Ectodermal cell (in vitro differentiated cells): ENCODE measurements at regions not wholly inside any gene's neighbourhood (a gene's known extent, or its start where the extent isn't known, plus 50 kb on each side); places are given as distances from the start of the nearest gene placed in this dataset.

ENCODE experiments used
- H3K27ac ChIP-seq: 2 replicates; pipeline ENCODE4 v1.7.0; 2013; ENCODE audit warnings: mild to moderate bottlenecking, low read depth, low read length; ENCODE audit not compliant: insufficient read depth, poor library complexity, severe bottlenecking
- H3K27me3 ChIP-seq: 2 replicates; pipeline ENCODE4 v1.7.0; 2013; ENCODE audit warnings: mild to moderate bottlenecking, low read length; ENCODE audit not compliant: insufficient read depth, control insufficient read depth, poor library complexity, severe bottlenecking
- H3K36me3 ChIP-seq: one replicate; pipeline ENCODE4 v1.7.0; 2013; ENCODE audit warnings: low read length; ENCODE audit not compliant: control insufficient read depth, insufficient read depth
- H3K4me1 ChIP-seq: one replicate; pipeline ENCODE4 v1.7.0; 2013; ENCODE audit warnings: low read length; ENCODE audit not compliant: control insufficient read depth, insufficient read depth
- H3K4me3 ChIP-seq: 2 replicates; pipeline ENCODE4 v1.7.0; 2013; ENCODE audit warnings: low read depth, low read length, control low read depth; ENCODE audit not compliant: insufficient read depth
- H3K9me3 ChIP-seq: 2 replicates; pipeline ENCODE4 v1.7.0; 2013; ENCODE audit warnings: mild to moderate bottlenecking, low read length, moderate library complexity; ENCODE audit not compliant: control insufficient read depth
- WGBS, 2 experiments: methylation state at CpG; one replicate each; pipeline ENCODE4 v1.1.7; 2013; ENCODE audit warnings: missing lambda C conversion rate in 2 of 2; 5-methylcytosine and 5-hydroxymethylcytosine counted together

DNA sequence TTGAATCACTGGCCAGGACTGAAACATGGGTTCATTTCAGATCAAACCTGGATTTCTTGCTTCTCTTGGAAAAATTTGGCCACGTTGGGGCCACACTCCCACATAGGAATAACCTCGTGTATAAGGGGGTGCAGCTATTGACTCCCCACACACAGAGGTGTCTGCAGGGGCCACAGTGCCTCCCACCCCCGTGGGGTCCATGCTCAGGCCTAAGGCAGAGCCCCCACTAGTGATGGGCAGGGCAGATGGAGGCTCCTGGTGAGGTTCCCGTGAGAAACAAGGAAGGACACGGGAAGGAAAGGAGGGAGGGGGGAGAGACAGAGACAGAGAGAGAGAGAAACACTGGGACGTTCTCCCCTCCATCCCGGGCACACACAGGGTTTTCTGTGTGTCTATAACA, 230.5 kb downstream of the ERMARD start:
- Histone ChIP-seq H3K27me3 (no peaks in the 10 kb centered on the region), H3K4me1 (peaks cover 10% of the 10 kb centered on the region), H3K4me3 (no peak overlapping the region), H3K36me3 (no peaks in the 10 kb centered on the region), H3K27ac (no peak overlapping the region), H3K9me3 (no peaks in the 10 kb centered on the region)
- 91 to 92% methylated on average over 7 of the region's 7 CpGs for WGBS, 2 experiments

DNA sequence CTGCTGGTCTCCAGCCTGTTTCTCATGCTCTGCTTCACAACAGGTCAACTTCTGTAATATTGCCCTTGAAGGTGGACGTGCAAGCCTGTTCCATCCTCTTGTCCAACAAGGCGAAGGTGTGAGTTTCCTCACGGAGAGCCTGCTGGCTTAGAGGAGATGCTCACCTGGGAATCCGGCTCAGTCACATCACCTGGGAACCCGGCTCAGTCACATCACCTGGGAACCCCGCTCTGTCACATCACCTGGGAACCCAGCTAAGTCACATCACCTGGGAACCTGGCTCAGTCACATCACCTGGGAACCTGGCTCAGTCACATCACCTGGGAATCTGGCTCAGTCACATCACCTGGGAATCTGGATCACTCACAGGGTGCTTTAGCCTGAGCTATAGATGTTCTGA, 230.1 kb downstream of the ERMARD start:
- 93 to 96% methylated on average over 6 of the region's 6 CpGs for WGBS, 2 experiments
- H3K4me1 ChIP-seq: peaks cover 10% of the 10 kb centered on the region
- no peak overlapping the region for H3K4me3 ChIP-seq
- H3K27ac ChIP-seq: no peak overlapping the region
- H3K36me3 ChIP-seq: no peaks in the 10 kb centered on the region
- no peaks in the 10 kb centered on the region for H3K9me3 ChIP-seq
- H3K27me3 ChIP-seq: no peaks in the 10 kb centered on the region

DNA sequence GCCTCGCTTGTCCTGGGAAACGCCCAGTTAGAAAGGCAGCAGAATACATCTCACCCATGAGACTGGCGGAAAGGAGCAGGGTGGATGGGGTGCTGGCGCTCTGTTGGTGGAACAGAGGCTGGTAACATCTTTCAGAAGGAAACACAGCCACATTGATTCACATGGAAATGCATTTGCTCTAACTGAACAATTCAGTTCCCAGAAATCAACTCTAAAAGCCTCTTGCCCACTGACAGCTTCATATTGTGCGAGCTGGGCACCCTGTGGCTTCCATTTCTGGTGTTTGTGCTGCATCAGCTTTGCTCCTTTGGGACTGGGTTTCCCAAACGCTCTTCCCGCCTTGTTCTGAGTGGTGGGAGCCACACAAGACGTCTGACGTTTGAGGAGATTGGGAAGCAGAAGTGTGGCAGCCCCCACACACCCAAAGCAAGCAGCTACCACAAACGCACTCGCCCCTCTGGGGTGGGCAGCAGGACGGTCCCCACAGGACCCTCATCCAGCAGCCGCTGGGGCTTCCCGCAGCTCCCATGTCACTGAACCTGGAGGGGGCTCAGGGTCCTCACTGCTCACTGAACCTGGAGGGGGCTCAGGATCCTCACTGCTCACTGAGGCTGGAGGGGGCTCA, 229.5 kb downstream of the ERMARD start:
- no peak overlapping the region for H3K27ac ChIP-seq
- no peak overlapping the region for H3K4me3 ChIP-seq
- 75 to 82% methylated on average over 14 of the region's 14 CpGs for WGBS, 2 experiments
- peaks cover 10% of the 10 kb centered on the region for H3K4me1 ChIP-seq
- H3K36me3 ChIP-seq: no peaks in the 10 kb centered on the region
- H3K9me3 ChIP-seq: no peaks in the 10 kb centered on the region
- no peaks in the 10 kb centered on the region for H3K27me3 ChIP-seq

DNA sequence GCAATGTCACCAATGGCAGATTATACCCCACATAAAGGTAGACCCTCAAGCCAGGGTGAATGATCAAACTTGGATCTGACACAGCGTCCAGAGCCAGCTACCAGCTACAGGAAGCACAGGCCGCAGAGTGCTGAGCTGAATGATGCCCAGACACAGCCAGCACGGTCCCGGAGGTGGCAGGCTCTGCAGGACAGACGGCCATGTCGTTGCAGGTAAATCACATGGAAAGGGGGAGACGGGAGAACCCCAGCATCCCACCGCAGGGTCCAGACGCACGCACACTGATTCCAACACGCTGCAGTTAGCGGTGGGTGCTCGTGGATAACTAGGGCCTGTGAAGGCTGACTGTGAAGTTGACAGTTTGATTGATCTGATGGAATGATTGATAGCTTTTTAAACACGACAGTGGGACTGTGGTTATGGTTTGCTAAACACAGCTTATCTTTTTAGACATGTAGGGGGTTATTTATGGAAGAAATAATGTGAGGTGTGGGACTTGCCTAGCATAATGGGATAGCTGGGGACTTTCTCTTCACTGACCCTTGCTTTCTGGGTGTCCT, 228.5 kb downstream of the ERMARD start:
- no peak overlapping the region for H3K27ac ChIP-seq
- H3K4me1 ChIP-seq: peaks cover 10% of the 10 kb centered on the region
- no peaks in the 10 kb centered on the region for H3K27me3 ChIP-seq
- H3K9me3 ChIP-seq: no peaks in the 10 kb centered on the region
- no peak overlapping the region for H3K4me3 ChIP-seq
- H3K36me3 ChIP-seq: no peaks in the 10 kb centered on the region
- WGBS, 2 experiments: 90% methylated on average over 14 of the region's 14 CpGs

DNA sequence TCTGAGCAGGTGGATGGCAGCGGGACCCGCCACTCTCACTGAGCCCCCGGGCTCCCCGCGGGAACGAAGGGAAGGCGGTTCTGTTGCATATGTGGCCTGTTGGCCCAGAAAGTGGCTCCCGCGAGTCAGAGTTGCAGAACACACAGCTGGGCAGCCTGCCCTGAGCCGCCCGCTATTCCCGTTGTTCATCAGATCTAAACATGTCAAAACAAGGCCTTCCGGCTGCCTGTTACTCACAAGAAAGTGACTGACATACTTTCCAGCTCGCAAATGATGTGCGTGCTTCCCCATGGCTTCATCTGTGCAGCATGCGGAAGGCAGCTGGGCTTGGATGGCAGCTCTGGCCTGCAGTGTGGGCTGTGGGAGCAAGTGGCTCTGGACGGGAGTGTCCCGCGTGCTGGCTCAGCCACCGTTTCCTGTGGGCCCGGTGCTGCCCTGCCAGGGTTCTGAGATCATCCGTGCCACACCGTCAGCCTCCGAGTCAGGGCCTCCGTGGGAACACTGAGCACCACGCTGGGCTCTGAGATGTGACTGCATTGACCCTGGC, 227.3 kb downstream of the ERMARD start:
- H3K4me1 ChIP-seq: peaks cover 10% of the 10 kb centered on the region
- no peaks in the 10 kb centered on the region for H3K36me3 ChIP-seq
- H3K27ac ChIP-seq: no peak overlapping the region
- H3K27me3 ChIP-seq: no peaks in the 10 kb centered on the region
- H3K4me3 ChIP-seq: no peak overlapping the region
- 88 to 90% methylated on average over 26 of the region's 26 CpGs for WGBS, 2 experiments
- no peaks in the 10 kb centered on the region for H3K9me3 ChIP-seq

DNA sequence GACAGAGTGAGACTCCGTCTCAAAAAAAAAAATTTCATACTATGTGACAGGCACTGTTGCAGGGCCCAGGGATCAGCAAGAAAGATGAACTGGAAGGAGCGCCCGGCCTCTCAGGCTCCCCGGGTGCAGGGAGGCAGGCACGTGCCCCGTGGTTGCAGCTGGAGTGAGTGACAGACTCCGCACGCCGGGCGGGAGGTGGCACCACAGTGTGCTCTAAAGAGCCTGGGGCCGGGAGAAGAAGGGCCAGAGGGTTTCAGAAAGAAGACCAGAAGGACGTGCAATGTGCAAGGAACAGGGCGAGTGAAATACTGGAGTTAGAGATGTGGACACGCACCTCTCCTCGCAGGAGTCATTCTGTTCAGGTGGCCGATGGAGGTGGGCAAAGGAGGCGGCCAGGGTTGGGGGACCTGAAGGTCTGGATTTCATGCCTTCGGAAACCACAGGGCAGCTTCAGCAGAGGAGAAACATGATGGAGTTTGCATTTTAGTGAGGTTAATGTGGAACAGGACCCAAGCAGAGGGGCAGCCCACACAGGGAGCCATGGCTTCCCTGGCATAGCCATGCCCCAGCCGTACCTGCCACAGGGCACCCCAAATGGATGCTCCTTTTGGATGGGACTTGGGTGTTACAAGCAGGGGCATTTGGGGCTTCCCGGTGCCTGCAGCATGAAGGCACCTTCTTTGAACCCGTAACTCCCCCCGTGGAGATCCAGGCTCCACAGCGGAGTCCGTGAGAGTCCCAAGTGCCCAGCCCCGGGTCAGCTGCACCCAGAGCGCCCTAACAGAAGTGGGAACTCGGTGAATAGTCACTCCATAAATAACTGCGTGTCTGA, 226.2 kb downstream of the ERMARD start:
- whole genome bisulfite sequencing, 2 experiments: 91% methylated on average over 28 of the region's 28 CpGs
- Histone ChIP-seq H3K36me3 (no peaks in the 10 kb centered on the region), H3K27ac (no peak overlapping the region), H3K4me1 (peaks cover 10% of the 10 kb centered on the region), H3K4me3 (no peak overlapping the region), H3K9me3 (no peaks in the 10 kb centered on the region), H3K27me3 (no peaks in the 10 kb centered on the region)

DNA sequence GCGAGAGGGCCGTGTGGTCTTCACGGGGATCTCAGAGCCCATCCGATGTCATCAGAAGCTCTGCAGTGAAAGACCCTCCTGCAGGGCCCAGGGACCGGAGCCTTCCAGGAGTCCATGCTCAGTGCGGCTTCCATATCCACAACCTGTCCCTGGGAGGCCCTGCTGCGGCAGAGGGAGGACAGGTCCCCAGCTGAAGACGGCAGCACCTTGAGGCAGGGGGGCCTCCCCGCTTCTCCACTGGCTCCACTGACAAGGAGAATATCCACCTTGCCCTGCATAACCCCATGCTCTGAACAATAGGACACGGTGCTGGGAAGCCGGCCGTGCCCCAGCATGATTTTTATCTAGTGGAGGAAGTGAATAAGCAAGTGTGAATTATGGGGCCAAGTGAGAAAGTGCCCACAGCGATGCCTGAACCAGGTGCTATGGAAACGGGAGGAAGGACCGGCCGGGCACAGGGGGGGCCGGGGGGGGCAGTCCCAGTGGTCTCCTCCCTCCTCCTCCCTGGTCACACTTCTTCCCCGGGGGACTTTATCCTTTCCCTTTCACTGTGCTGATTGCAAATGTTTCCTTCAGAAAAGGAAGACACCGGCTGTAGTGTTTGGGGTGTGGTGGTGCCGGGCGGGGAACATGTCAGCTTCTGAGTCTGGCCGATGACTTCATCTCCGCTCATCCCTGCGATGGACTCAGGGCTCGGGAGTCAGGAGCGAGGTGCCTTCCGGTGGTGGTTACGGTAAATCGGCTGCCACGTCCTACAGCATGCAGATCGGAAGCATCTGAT, 225.1 kb downstream of the ERMARD start:
- Histone ChIP-seq H3K9me3 (no peaks in the 10 kb centered on the region), H3K4me1 (peaks cover 10% of the 10 kb centered on the region), H3K36me3 (no peaks in the 10 kb centered on the region), H3K27ac (no peak overlapping the region), H3K27me3 (no peaks in the 10 kb centered on the region), H3K4me3 (no peak overlapping the region)
- 78 to 86% methylated on average over 31 of the region's 31 CpGs for WGBS, 2 experiments

DNA sequence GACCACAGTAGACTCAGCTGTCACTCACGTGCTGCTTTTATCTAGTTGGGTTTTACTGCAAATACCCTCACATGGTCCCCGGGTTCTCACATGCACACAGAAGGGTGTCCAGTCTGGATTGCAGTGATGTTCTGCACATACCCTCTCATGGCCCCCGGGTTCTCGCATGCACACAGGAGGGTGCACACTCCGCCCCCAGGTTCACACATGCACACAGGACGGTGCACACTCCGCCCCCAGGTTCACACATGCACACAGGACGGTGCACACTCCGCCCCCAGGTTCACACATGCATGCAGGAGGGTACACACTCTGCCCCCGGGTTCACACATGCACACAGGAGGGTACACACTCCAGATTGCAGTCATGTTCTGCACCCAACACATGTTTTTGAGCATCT, 224.3 kb downstream of the ERMARD start:
- 94 to 95% methylated on average over 10 of the region's 10 CpGs for WGBS, 2 experiments
- Histone ChIP-seq H3K36me3 (no peaks in the 10 kb centered on the region), H3K27ac (no peak overlapping the region), H3K4me3 (no peak overlapping the region), H3K27me3 (no peaks in the 10 kb centered on the region), H3K9me3 (no peaks in the 10 kb centered on the region), H3K4me1 (peaks cover 7% of the 10 kb centered on the region)

DNA sequence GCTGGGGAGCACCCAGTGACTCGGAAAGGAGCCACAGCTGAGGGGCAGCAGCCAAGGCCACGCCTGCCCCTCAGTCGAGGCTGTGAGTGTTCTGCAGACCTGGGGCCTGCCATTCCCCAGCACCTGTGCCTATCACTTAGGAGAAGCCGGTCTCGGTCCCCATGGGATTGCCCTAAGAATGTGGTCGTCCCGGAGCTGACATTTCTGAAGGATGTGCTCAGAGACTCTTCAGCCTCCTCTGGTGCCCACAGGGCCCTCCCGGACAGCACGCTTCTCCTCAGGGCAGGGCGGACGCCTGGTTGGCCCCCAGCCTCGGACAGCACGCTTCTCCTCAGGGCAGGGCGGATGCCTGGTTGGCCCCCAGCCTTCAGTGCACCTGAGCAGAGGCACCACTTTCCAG, 223.9 kb downstream of the ERMARD start:
- Histone ChIP-seq H3K4me3 (no peak overlapping the region), H3K27me3 (no peaks in the 10 kb centered on the region), H3K4me1 (peaks cover 7% of the 10 kb centered on the region), H3K27ac (no peak overlapping the region), H3K9me3 (no peaks in the 10 kb centered on the region), H3K36me3 (no peaks in the 10 kb centered on the region)
- 92 to 94% methylated on average over 14 of the region's 14 CpGs for WGBS, 2 experiments

DNA sequence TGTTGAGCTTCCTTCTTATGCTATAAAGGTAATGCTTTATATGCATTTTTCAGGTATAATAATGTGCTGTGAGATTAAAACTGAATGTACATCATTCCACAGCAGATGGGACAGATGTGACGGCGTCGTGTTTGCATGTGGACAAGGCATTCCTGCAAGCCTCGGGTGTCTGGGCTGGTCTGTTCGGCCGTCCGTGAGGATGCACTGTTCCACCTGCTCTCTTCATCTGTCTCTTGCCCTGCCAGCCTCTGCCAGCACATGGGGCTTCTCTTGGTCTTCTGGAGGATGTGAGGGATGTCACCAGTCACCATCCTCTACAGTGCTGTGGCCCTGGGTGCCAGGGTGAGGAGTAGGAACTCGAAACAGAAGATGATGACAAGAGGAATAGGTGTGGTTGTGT, 223.2 kb downstream of the ERMARD start:
- Histone ChIP-seq H3K4me3 (no peak overlapping the region), H3K27me3 (no peaks in the 10 kb centered on the region), H3K4me1 (peaks cover 9% of the 10 kb centered on the region), H3K9me3 (no peaks in the 10 kb centered on the region), H3K36me3 (no peaks in the 10 kb centered on the region), H3K27ac (no peak overlapping the region)
- 95 to 97% methylated on average over 8 of the region's 8 CpGs for WGBS, 2 experiments
